ENCODE measurements at regions not wholly inside any gene's neighbourhood (a gene's known extent, or its start where the extent isn't known, plus 50 kb on each side); places are given as distances from the start of the nearest gene placed in this dataset.
"Not testable (repeated sequence)": the region's sequence is repeated elsewhere in the genome, so short reads cannot be mapped to it uniquely, and the experiment has no call there.

- not testable (repeated sequence) for DNase-seq
Observed at GRCh38 chr1:228611707-228612106, 123.6 kb upstream of the RHOU start.

- DNase-seq: not testable (repeated sequence)
Observed at GRCh38 chr1:228622002-228622716, 113.1 kb upstream of the RHOU start.

- DNase-seq: not testable (repeated sequence)
Observed at GRCh38 chr1:228626481-228626880, 108.8 kb upstream of the RHOU start.

GRCh38 chr1:228632858-228633257, 102.4 kb upstream of the RHOU start:
- not testable (repeated sequence) for DNase-seq

- not testable (repeated sequence) for DNase-seq
Observed at GRCh38 chr1:228635304-228635703, 100.0 kb upstream of the RHOU start.

GRCh38 chr1:228637529-228637928, 97.8 kb upstream of the RHOU start:
- not testable (repeated sequence) for DNase-seq

GRCh38 chr1:228646717-228647522, 88.4 kb upstream of the RHOU start:
- peak; percentile 49 for DNase-seq

GRCh38 chr1:228647523-228648444, 87.5 kb upstream of the RHOU start:
- peak; percentile 50 for DNase-seq

- no peak for DNase-seq
Observed at GRCh38 chr1:228648647-228649383, 86.5 kb upstream of the RHOU start.

- no peak for DNase-seq
Observed at GRCh38 chr1:228650141-228650540, 85.1 kb upstream of the RHOU start.

- no peak for DNase-seq
Observed at GRCh38 chr1:228650946-228651345, 84.3 kb upstream of the RHOU start.

- no peak for DNase-seq
Observed at GRCh38 chr1:228652116-228652515, 83.2 kb upstream of the RHOU start.

- not testable (repeated sequence) for DNase-seq
Observed at GRCh38 chr1:228653057-228653456, 82.2 kb upstream of the RHOU start.

GRCh38 chr1:228653748-228654147, 81.5 kb upstream of the RHOU start:
- no peak for DNase-seq

- no peak for DNase-seq
Observed at GRCh38 chr1:228655796-228656394, 79.4 kb upstream of the RHOU start.

- not testable (repeated sequence) for DNase-seq
Observed at GRCh38 chr1:228662007-228662689, 73.1 kb upstream of the RHOU start.

- peak; percentile 62 for DNase-seq
Observed at GRCh38 chr1:228664399-228664914, 70.8 kb upstream of the RHOU start.

GRCh38 chr1:228666686-228667623, 68.3 kb upstream of the RHOU start:
- DNase-seq: no peak

- DNase-seq: peak; percentile 32
Observed at GRCh38 chr1:228668553-228669241, 66.6 kb upstream of the RHOU start.

All from NCI-H146 (cell line).